NCI-H82 treated with DMSO at 0.1 percent for 48 hours (cell line): ENCODE measurements at regions not wholly inside any gene's neighbourhood (a gene's known extent, or its start where the extent isn't known, plus 50 kb on each side); places are given as distances from the start of the nearest gene placed in this dataset.

Experiments
- DNase-seq: peaks from one replicate; lab custom pipeline; 2025; ENCODE audit not compliant: unreplicated experiment; lab: John Stamatoyannopoulos, UW

DNA sequence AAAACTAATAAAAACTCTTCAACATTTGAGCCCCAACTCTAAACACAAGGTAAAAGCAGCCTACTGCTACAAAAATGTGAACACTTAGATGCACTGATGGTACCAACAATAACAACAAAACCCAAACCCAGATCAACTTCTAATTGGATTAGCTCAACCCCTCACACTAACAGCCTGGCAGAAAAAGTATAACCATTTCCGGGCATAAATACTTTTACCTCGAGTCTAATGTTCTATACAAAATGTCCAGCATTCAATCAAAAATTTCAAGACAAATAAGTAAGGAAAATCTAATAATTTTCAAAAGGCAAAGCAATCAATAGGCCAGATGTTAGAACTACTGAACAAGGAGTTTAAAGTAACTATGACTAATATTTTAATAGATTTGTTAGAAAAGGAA, 303.3 kb downstream of the ARRDC4 start:
- no peak for DNase-seq

- DNase-seq: no peak
Measured at GRCh38 chr15:98266295-98266694, 305.8 kb downstream of the ARRDC4 start.

DNA sequence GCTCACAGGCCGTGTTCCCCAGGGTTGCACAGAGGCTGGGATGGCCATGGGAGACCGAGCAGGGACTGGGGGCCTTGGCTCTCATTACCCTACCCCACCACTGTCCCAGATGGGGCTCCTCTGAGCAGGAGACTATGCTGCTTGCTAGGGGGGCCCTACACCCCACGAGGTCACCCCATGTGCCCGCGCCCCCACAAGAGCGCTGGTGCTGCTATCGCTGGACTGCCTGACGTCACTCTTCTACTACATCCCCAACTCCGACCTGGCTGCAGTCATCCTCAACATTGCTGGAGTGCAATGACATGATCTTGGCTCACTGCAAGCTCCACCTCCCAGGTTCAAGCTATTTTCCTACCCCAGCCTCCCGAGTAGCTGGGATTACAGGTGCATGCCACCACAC, 307.7 kb downstream of the ARRDC4 start:
- no peak for DNase-seq

- no peak for DNase-seq
Measured at GRCh38 chr15:98272625-98273024, 312.1 kb downstream of the ARRDC4 start.

- no peak for DNase-seq
Measured at GRCh38 chr15:98276018-98276417, 315.5 kb downstream of the ARRDC4 start.

DNA sequence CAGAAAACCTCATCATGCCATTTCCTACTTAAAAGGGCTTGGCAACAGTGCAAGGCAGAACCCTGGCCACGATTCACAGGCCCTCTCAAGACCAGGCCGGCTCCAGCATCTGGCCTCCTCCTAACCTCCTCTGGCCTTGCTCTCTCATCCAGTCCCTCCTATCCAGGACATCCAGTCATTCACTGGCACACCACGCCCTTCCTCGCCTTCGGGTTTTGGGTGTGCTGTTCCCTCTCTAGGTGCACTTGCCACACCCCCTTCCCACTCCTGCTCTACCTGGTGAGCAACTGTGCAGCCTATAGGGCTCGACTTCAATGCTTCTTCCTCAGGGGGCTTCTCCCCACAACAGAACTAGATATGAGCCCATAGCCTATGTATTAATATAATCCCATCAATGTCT, 317.1 kb downstream of the ARRDC4 start:
- no peak for DNase-seq

- no peak for DNase-seq
Measured at GRCh38 chr15:98280284-98280975, 319.9 kb downstream of the ARRDC4 start.

DNA sequence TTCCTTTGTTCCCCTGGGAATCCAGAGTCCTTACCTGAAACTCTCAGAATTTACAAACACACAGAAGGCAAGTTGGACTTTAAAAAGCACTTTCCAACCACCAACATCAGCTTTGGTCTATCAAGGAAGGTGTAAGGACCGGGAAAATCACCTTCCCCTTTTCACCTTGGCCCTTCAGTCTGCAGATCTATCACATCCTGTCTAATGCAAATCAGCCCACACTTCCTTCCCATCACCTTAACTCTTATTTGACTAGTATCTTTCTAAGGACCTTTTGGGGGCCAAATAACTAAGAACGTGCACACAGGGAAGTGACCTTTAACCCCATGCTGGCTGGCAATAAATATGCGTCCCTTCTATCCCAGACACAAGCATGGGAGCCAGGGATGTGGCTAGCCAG, 320.6 kb downstream of the ARRDC4 start:
- no peak for DNase-seq

DNA sequence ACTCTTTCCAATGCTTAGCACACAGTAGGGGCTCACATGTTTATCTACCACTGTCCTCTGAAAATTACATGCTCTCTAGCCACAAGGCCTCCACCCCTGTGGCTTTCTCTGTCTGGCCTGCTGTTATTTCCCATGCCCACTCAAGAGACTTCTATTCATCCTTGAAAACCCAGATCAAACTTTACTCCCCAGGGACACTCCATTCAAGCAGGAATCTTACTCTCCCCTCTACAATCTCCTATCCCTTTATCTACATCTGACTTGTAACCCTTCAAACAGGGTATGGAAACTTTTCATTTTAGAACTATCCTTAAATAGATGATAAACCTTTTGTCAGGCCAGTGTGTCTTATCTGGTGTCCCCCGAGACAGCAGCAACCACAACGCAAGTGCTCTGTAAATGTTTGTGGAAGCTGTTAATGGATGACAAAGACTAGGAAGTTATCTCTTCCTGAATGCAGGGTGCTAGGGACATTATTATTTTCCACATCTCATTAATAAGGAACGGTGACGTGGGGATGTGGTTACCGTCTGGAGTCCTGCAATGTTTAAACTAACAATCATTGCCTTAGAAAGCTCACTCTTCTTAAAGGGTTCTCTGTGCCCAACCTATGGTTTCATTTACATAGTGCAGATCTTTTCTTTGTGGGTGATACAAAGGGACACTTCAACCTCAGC, 322.3 kb downstream of the ARRDC4 start:
- no peak for DNase-seq

GRCh38 chr15:98286200-98286599, 325.7 kb downstream of the ARRDC4 start:
- no peak for DNase-seq

DNA sequence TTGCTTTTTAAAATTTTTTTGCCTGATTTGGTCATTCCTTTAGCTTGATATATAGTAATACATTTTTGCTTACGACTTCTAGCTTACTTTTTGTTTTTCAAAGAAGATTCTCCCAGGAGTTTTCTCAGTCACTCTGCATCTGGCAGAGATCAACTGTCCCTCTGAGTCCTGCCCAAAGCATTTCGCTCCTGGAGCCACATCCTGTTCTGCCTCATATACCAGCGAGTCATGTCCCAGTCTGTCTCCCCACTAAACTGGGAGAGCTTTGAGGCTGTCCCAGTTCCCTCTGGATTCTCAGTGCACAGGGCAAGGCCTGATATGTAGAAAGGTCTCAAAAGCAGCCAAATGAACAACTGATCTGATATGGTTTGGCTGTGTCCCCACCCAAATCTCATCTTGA, 326.3 kb downstream of the ARRDC4 start:
- no peak for DNase-seq

GRCh38 chr15:98288091-98288590, 327.6 kb downstream of the ARRDC4 start:
- no peak for DNase-seq

DNA sequence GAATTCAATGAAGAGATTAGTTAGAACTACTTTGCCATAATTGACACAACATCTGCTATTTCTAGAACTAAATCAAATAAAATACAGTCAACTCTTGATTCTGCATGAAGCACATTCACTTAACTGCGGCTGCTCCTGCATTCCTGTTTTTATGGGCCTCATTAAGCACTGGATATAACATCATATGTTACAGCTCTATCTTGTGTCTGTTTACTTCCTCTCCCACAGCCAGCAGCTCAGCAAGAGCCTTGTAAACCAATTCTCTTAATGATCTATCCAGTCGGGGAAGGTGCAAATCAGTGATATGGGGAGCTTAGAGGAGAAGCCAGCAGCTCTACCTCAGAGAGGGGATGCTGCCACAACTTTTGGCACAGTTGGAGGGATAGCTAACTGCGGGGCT, 329.2 kb downstream of the ARRDC4 start:
- DNase-seq: no peak

GRCh38 chr15:98292442-98293240, 332.1 kb downstream of the ARRDC4 start:
- DNase-seq: no peak

GRCh38 chr15:98294126-98294525, 333.6 kb downstream of the ARRDC4 start:
- no peak for DNase-seq

DNA sequence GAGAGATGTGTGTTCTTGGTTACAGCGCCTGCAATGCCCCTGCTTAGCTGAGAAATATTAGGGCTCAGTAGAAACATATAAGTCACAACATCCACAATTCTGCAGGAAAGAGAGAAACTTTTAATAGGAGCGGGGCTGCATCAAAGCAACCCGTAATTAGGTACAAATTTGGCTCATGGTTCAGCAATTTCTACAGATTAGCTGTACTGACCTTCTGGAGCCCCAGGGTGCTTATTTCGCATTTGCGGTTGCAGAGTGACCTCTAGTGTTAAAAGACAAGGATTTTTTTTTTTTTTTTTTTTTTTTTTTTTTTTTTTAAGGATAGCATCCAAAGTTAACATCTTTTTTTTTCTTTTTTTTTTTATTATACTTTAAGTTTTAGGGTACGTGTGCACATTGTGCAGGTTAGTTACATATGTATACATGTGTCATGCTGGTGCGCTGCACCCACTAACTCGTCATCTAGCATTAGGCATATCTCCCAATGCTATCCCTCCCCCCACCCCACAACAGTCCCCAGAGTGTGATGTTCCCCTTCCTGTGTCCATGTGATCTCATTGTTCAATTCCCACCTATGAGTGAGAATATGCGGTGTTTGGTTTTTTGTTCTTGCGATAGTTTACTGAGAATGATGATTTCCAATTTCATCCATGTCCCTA, 334.7 kb downstream of the ARRDC4 start:
- DNase-seq: peak; percentile 2

DNA sequence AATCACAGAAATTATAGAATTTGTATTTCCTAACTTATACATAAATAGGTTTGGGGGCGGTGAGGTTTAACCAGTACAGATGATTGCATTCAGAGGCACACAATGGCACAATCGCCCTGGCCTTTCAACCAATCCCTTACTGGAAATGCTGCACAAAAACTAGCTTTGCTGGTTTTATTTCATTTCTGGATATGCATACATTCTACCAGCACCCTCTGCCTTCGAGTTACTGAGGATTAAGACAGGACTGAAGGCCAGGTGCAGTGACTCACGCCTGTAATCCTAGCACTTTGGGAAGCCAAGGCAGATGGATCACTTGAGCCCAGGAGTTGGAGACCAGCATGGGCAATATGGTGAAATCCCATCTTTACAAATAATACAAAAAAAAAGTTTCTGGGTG, 336.1 kb downstream of the ARRDC4 start:
- no peak for DNase-seq

GRCh38 chr15:98304371-98304770, 343.9 kb downstream of the ARRDC4 start:
- DNase-seq: no peak

DNA sequence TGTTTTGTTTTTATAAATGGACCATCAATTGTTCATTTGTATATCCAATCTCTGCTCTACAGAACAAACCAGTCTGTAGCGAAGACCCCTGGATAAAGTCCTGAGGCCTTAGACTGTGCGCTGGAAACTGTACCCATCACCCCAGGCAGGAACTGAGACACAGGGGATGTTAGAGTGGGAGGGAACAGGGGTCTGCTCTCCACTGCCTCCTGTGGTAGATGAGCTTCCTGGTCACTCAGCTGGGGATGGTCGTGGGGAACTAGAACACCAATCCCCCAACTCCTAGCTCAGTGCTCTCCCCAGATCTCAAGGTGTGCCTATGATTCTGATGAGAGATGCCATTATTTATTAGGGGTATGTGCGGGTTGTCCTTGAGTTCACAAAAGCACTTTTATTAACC, 340.2 kb upstream of the IGF1R start:
- DNase-seq: no peak

- no peak for DNase-seq
Measured at GRCh38 chr15:98311566-98312188, 336.7 kb upstream of the IGF1R start.

- no peak for DNase-seq
Measured at GRCh38 chr15:98312913-98313312, 335.4 kb upstream of the IGF1R start.
